Right lung (tissue), 2 donors: ENCODE measurements at regions not wholly inside any gene's neighbourhood (a gene's known extent, or its start where the extent isn't known, plus 50 kb on each side); places are given as distances from the start of the nearest gene placed in this dataset.
A peak's percentile ranks its signal among the peaks of the same experiment; 100 is the strongest.

Experiments
- DNase-seq, 2 donors: peaks; one replicate each; pipeline ENCODE4 v3.0.0-alpha.2; 2013

DNA sequence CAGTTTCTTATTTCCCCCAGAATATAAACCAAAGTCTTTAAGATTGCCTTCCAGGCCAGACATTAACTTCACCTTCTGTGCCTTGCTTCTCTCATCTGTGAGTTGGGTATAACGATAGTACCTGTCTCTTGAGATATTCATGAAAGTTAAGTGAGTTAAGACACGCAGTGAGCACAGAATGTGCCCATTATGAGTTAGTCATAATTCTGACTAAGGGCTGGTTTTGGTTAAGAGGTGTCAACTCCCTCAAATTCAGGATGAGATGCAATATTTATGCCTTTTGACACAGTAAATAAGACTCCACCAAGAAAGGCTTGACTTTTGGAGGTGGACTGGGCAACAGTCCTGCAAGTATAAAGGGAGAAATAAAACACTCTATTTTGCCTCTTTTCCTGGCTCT lies 528.7 kb upstream of the IGFBP3 start:
- DNase-seq, result no peak

DNA sequence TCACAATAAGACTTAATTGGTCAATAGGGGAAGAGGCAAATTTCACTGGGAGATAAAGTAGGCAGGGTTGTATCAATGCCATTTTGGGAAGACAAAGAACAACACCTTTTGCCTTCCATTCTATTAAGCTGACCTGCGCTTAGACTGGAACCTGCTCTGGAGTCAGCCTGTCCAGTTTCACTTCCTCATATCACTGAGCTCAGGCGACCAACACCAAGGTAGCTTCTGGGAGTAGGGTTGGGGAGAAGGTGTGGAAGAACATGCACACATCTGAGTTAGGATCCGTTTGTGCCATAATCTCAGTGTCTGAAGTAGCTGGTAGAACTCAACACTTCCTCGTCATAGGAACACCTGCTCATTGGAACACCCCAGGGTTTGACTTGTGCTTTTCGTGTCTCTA lies 527.4 kb upstream of the IGFBP3 start:
- DNase-seq, result no peak

DNA sequence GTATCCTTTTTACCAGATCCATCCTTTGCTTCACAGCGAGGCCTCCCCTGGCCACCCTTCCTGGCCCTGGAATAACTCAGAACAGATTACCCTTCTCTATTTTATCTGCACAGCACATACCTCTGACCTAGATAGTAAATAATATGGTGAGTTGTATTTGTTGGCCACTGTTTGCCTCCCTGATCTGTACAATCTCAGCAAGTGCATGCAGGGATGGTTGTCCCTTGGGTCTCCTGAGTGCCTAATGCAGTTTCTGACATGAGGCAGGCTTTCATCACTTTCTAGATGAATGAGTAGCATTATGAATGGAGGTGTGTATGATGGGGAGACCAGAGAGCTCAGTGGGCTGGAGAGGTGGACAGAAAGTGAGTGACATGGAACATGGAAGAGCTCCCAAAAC lies 525.1 kb upstream of the IGFBP3 start:
- no peak for DNase-seq

DNA sequence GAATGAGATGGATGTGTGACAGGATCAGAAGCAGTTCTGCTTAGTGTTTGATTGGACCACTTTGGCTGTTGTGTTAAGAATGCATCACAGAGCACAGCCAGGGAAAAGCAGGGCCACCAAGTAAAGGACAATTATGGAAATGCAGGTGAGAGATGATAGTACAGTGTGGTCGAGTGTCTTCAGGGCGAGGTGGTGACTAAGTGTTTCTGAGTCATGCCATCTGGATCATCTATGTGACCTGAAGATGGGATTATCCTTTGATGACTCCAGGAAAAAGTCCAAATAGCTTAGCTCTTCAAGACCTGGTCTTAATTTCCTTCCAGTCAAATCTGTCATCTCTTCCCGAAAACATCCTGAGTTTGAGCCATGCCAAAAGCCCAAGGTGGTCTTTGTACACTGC lies 523.2 kb upstream of the IGFBP3 start:
- no peak for DNase-seq

DNA sequence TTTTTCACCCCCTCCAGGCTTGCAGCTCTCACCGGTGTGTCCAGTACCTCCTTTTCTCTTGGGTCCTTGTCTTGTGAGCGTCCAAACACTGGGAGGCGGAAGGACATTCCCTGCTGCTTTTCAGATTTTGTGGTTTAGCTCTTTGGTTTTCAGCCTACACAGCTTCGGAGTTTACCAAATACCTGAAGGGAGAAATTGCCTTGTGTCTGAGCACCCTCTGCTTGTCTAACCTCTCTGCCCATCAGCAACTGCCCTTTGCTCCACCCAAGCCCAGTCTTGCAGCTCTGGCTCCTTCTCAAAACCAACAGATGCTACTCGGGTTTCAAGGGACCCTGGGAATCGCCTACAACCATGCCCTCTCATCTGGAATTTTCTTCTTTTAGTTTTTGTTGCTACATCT lies 519.1 kb upstream of the IGFBP3 start:
- DNase-seq, result no peak

DNA sequence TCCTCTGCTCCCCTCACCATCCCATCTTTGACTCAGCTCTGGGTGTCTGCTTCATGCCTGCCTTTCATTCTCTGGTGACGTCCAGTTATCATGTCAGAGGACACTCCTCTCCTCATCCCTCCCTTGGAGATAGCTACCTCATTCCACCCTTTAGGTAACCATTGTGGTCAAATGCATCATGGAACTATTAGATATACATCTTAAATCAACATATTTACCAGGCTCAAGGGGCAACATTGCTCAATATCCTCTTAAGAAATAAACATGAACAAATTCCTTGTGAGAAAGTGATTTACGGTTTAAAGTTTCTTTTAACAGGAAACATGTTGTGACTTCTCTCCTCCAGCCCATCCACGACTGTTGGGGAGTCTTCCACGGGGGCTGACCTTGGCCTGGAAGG lies 511.6 kb upstream of the IGFBP3 start:
- DNase-seq, result no peak

DNA sequence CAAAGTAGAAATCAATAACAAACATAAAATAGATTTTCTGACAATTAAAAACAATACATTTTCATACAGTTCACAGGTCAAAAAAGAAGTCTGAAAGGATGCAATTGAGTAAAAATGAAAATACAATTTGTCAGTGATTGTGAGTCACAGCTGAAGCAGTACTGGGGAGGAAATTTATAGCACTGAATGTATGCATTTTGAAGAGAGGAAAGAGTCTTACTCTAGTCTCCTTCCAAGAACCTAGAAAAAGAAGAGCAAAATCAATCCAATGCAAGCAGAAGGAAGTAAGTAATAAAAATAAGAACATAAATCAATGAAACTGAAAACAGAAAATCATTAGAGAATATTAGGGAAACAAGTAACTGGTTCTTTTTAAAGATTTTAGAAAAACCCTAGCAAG lies 507.2 kb upstream of the IGFBP3 start:
- no peak for DNase-seq

DNA sequence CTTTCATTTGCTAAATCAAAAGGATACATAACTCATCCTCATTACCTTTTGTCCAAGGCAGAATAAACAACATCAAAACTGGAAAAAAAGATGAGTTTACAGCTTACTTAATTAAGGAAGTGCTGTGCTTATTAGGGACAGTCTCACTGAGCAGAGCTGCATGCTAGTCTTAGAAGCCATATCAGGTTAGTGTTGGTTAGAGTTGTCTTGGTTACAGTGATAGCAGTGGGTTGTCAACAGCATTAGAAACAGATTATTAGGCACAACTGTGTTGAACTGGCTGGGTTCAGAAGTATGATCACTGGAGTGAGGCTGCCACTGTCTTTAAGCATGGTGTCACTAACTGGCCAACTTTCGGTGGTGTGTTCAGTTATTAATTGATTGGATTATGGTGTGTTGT lies 503.9 kb upstream of the IGFBP3 start:
- peak; percentile 12 to 14 for DNase-seq

DNA sequence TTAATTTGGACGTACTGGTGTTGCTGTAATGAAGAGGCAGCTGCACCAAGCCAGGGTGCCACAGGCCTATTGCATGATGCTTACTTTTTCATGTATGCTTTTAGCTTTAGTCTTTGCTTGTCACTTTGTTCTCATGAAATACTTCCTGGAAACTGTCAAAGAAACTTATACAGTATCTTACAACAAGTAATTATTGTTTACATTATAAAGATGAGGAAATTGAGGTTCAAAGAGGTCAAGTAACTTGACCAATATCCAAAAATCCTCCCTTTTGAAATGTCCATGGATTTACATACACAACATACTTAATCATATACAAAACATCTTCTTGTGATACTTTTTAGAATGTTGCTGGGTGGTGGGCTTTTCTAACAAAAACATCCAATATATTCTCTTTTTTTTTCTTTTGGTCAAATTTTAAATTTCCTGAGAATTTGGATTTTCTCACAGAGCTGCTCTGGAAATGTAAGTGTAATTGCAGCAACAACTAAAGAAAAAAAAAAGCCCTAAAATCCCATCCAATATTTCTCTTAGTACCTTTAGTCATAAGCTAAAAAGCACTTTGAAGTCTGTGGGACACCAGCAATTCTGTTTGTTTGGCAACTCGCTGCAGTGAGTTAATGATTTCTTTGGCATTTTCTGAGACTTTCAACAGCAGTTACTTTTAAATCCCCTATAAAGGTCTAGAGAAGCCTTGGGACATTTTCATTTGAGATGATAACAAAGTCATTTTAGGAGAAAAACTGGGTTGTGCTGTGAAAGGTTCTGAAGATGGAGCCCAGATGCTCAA lies 500.6 kb upstream of the IGFBP3 start:
- DNase-seq, result peak; percentile 60 to 72

DNA sequence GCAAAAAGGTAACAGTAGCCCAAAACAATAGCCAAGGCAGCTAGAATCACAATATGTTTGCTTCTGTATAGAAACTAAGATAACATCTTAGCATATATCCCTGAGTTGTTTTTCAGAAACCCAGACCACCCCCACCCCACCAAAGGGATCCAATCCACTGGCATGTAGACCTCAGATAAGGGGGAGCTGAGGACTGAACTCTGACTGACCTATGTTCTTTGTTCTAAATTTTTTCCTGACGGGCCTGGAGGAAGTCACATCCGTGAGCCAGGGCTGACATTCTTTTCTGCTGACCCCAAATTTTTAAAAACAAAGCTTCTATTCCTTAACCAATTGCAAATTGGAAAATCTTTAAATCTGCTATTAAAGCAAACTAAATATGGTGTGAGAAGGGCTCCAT lies 493.9 kb upstream of the IGFBP3 start:
- no peak for DNase-seq

DNA sequence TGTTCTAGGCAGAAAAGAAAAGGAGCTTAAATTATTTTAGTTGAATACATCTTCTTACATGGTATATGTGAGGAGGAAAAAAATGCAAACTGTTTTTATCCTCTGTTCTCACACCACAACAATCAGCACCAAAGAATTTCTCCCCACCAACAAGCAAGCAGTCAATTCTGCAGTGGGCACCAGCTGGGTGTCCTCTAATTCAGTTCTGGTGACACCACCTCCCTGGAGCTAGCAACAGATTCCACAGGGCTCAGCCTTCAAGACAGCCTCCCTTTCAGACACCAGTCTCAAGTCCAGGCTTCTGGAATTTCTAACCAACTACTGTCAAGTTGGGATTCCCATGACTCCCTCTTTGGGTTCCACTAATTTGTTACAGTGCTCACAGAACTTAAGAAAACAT lies 490.2 kb upstream of the IGFBP3 start:
- no peak for DNase-seq

DNA sequence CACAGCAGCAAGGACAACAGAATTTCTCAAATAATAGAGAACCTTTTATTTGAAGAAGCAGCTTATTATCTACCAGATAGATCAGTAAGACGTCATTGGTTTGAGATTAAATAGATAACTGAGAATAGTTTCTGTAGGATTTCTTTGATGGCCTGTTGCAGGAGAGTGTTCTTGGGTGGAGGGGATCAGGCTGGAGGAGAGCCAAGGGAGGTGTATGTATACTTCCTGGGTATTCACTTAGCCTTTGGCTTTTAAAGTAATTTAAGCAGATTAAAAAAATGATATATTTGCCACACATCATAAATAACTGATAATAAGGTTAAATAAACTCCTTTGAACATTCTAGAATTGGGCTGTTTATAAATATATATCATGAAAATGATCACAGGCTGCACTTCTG lies 486.1 kb upstream of the IGFBP3 start:
- DNase-seq, result no peak

DNA sequence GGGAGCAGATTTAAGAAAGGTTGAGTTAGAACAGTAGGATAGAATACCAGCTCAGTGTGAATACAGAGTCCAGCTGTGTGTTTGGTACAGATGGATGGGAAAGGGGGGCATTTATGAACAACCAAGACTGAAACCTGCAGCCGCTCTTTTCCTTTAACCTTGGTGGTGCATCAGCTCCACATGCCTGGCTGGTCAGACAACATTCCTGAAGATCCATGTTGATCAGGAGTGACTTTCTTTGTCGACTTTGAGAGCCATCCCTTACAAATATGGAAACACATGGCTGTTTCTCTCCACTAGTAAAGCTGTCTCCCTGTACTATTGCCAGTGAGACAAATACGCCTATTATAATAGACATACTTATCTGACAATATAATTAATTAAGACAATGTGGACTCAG lies 476.5 kb upstream of the IGFBP3 start:
- DNase-seq, result no peak

DNA sequence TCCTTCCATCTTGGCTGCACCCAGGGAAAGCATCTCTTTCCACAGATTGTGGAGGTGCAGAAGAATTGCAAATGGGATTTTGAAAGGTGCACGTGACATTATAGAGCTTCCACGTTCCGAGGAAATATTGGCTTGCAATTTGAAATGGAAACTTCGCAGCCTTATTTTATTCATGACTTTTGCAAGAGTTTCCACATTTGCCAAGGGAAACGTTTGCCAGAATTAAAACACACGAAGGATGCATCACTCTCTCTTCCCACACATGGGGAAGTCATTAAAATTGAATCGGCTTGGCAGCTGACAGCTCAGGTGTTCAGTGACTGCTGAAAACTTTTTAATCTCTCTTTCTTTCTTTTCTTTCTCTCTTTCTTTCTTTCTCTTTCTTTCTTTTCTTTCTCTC lies 475.4 kb upstream of the IGFBP3 start:
- no peak for DNase-seq

DNA sequence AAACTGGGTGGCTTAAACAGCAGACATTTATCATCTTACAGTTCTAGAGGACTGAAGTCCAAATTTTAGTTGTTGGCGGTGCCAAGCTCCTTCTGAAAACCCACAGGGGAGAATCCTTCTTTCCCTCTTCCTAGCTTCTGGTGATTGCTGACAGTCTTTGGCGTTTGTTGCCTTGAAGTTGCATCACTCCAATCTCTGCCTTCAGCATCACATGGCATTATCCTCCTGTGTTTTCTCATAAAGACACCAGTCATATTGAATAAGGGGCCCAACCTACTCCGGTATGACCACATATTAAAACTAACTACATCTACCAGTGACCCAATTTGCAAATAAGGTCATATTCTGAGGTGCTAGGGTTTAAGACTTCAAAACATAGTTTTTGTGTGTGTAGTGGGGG lies 472.1 kb upstream of the IGFBP3 start:
- DNase-seq, result no peak

DNA sequence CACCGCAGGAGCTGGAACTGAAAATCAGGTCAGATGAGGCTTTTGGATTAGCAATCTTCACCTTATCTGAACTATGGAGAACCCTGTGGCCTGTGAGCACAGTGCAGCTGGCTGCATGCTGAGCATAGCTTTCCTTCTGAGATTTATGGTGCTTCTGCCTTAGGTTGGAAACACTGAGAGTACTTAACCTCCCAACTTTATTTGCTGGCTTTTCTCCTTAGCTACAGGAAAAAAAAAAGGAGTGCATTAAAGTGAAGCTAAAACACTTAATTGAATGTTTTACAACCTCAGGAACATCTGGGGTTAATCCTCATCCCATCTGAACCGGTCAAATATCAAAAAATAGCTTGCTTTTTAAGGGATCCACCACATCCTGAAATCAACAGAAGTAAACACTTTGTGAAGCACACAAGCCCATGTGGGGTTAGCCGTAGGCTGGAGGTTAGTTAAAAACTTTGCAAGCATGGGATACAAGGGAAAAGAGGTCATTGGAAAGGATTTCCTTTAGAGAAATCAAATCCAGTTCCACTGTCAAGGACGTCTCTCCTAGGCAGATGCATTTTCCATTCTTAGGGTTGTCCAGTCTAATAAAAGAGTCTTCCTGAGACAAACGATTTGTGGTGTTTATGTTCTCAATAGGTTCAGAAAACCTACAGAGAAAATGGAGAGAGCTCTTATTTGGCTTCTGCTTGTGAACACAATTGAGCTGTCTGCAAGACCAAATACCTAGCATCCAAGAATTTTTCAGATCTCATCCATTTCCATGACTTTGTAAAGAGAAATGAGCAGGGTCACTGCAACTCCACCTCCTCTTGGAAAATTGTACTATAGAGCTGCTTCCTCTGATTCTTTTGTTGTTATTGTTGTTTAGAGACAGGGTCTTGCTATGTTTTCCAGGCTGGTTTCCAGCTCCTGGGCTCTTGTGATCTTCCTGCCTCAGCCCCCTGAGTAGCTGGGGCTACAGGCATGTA lies 470.4 kb upstream of the IGFBP3 start:
- DNase-seq, result no peak

DNA sequence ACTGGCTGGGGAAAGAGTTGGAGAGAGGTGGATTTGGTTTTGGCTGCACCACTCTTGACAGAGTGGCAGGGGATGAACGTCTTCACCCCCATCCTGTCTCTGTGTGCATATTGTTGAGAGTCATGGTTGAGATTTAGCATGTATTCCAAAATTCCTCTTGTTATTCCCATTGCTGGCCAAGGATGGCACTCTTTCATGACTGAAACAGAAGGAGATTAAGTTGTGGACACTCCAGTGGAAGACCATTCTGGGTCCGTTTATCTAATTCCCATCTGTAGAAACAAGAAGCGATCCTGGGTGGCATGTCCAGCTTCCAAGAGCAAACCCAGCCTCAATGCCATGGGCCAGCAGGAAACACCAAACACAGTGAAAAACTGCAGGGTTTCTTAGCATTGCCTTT lies 469.0 kb upstream of the IGFBP3 start:
- no peak for DNase-seq

DNA sequence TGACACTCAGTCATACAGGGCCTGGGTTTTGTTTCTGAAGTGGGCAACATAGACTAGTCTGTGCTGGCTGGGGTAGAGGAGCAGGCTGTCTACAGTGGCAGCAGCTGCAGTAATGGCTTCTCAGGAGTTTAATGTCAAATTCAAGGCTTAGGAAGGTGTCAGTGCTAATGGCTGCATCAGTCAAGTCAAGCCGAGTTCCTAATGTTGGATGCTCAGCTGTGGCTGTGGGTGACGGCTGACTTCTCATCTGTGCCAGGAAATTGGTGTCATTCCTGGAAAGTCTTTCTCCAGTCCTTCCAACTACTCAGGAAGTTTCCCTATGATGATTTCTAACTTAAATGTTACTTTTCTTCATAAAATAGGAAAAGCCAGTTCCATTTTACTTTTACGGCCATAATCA lies 468.1 kb upstream of the IGFBP3 start:
- no peak for DNase-seq

DNA sequence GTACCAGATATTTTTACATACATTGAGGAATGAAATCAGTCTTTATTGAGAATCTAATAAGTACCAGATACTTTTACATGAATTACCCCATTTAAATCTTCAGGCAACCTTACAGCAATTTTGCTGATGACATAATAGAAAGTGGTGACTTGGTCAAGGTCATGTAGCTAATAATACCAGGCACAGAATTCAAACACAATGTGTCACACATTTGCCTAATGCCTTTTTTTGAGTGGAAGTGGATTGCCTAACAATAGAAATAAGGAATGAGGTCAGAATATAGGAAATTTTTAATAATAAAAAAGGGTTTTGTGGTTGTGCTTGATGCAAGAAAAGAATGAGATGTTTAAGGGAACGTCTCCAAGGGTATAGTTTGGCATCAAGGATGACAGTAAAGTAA lies 466.6 kb upstream of the IGFBP3 start:
- DNase-seq, result no peak

DNA sequence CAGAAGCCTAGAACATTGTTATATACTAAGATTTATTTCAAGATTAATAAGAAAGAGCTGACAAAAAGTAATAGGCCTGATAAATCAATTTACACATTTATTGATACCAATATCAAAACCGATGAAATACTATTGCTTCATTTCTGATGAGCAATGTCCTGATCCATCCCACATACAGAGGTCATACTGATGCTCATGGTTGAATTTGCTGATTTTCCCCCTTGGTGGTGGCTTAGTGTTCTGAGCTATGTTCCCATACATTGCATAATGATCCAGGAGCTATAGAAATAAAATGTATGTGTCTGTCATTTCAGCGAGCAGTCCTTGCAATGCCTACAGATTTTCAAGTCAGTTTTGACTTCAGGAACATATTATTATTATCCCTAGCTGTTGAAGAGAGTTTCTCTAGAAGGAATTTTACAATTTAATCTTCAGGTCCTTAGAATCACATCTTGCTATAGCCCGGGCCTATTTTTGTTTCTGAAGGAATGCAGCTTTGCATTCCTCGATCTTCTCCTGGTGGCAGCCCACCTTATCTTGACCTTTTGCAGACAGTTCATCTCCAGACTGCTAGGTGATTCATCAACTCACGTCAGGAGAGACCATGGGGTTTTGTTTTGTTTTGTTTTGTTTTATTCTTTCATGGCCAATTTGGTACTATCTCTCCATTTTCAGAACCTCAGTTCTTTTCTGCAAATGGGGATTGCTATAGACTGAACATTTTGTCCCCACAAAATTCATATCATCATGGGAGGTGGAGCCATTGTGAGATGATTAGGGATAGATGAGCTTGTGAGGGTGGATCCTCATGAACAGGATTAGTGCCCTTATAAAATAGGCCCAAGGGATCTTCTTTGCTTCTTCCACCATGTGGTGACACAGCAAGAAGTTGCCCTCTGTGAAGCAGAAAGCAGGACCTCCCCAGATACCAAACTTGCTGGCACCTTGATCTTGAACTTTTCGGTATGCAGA lies 465.6 kb upstream of the IGFBP3 start:
- no peak for DNase-seq

DNA sequence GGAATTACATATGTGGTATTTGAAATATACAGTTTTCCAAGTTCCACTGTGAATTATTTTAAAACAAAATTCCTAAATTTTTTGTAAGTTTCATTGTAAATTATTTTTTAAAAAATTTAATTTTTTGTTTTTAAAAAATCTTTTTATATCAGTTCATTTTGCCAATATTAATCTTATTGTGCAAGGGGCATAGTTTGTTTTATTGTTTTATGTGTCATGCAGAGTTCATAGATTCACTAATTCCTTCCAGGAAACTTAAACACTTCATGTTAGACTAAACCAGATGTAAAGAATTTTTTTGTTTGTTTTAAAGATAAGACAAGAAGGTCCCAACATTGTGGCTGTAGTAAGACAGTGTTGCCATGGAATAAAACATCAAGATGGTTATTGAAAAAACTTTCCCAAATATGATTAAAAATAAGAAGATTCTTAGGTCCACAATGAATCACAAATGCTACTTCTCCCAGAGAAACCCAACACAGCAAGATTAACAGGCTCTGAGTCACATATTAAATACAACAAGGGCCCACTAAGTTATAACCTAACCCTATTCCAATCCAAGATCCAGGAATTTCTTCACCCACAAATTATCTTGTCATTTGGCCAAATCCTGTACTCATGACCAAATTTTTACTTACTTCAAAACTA lies 464.7 kb upstream of the IGFBP3 start:
- no peak for DNase-seq
